ENCODE measurements at regions not wholly inside any gene's neighbourhood (a gene's known extent, or its start where the extent isn't known, plus 50 kb on each side); places are given as distances from the start of the nearest gene placed in this dataset.

- ATAC-seq (no peak), FAIRE-seq (no peak), DNase-seq (ENCODE audit: low read depth in 1 of 2, low spot score in 1 of 2) (no peak)
- WGBS (ENCODE audit: missing lambda C conversion rate): 33% methylated on average over 13 of the region's 14 CpGs
- no peak overlapping the region for H3K4me3 ChIP-seq
- ChIA-PET POLR2A (no interaction called here), CTCF (no interaction called here)
- no peak overlapping the region for H3K27ac ChIP-seq
- H3K9me3 ChIP-seq: peaks cover 64% of the 10 kb centered on the region
- no peaks in the 10 kb centered on the region for H3K4me1 ChIP-seq
- TF ChIP-seq, protein P1, sequence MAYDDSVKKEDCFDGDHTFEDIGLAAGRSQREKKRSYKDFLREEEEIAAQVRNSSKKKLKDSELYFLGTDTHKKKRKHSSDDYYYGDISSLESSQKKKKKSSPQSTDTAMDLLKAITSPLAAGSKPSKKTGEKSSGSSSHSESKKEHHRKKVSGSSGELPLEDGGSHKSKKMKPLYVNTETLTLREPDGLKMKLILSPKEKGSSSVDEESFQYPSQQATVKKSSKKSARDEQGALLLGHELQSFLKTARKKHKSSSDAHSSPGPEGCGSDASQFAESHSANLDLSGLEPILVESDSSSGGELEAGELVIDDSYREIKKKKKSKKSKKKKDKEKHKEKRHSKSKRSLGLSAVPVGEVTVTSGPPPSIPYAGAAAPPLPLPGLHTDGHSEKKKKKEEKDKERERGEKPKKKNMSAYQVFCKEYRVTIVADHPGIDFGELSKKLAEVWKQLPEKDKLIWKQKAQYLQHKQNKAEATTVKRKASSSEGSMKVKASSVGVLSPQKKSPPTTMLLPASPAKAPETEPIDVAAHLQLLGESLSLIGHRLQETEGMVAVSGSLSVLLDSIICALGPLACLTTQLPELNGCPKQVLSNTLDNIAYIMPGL (CRISPR knock-in tag; IDR thresholded peaks at IDR 0.05; ENCODE audit: borderline replicate concordance): no peak
- TF ChIP-seq KDM1A (IDR thresholded peaks at IDR 0.05; ENCODE audit: low read depth) (no peak), RNF2 (IDR thresholded peaks at IDR 0.05; ENCODE audit: borderline replicate concordance, low read depth) (no peak), CEBPB (IDR thresholded peaks at IDR 0.05) (no peak), ZFP36 (IDR thresholded peaks at IDR 0.05; ENCODE audit: borderline replicate concordance, partially characterized antibody) (no peak)
- TF ChIP-seq, protein P2, sequence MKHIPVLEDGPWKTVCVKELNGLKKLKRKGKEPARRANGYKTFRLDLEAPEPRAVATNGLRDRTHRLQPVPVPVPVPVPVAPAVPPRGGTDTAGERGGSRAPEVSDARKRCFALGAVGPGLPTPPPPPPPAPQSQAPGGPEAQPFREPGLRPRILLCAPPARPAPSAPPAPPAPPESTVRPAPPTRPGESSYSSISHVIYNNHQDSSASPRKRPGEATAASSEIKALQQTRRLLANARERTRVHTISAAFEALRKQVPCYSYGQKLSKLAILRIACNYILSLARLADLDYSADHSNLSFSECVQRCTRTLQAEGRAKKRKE (CRISPR knock-in tag; IDR thresholded peaks at IDR 0.05; ENCODE audit: low read depth): no peak
- H3K4me2 ChIP-seq: no peak overlapping the region
Measured at GRCh38 chr19:56971230-56971629, 130.7 kb upstream of the PEG3 start.

DNA sequence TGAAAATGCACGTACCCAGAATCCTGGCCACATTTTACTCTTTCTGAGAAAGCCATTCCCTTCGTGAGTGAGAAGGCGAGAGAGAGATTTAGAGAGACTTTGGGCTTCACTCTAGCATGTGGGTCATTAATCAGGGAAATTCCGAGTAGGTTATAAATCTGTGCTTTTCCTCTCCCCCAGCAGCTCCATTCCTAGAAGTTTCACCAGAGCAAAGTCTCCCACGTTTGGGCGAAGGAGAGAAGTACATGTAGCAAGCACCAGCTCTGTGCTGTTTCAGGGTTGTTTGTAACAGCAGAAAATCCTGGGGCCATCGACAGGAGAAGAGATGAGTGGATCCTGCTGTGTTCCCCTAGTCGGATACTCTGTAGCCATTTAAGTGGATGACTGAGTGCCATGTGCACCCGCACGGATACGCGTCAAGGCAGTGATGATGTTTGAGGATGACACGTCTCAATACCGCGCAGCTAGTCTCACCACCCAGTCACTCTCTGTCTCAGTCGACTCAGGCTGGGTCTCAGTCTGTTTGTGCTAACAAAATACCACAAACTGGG, 131.8 kb upstream of the PEG3 start:
- no peak for TF ChIP-seq EHF (CRISPR knock-in tag; IDR thresholded peaks at IDR 0.05)
- TF ChIP-seq, protein P1 (CRISPR knock-in tag; IDR thresholded peaks at IDR 0.05; ENCODE audit: borderline replicate concordance): no peak
- TF ChIP-seq KDM1A (IDR thresholded peaks at IDR 0.05; ENCODE audit: low read depth): no peak
- TF ChIP-seq MYC (IDR thresholded peaks at IDR 0.05; ENCODE audit: borderline replicate concordance, low read length): no peak
- no peak for TF ChIP-seq E2F6 (IDR thresholded peaks at IDR 0.05; ENCODE audit: borderline replicate concordance, low read depth)
- TF ChIP-seq BHLHE40 (IDR thresholded peaks at IDR 0.05; ENCODE audit: low read depth, low read length): no peak
- TF ChIP-seq, protein P3, sequence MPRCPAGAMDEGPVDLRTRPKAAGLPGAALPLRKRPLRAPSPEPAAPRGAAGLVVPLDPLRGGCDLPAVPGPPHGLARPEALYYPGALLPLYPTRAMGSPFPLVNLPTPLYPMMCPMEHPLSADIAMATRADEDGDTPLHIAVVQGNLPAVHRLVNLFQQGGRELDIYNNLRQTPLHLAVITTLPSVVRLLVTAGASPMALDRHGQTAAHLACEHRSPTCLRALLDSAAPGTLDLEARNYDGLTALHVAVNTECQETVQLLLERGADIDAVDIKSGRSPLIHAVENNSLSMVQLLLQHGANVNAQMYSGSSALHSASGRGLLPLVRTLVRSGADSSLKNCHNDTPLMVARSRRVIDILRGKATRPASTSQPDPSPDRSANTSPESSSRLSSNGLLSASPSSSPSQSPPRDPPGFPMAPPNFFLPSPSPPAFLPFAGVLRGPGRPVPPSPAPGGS (IDR thresholded peaks at IDR 0.05): no peak
- TF ChIP-seq NR3C1 (IDR thresholded peaks at IDR 0.05): no peak
- no peak for TF ChIP-seq FOXS1 (CRISPR knock-in tag; IDR thresholded peaks at IDR 0.05)
- no peak for TF ChIP-seq RARB (CRISPR knock-in tag; IDR thresholded peaks at IDR 0.05)
- no peak for TF ChIP-seq NPAS2 (CRISPR knock-in tag; IDR thresholded peaks at IDR 0.05; ENCODE audit: borderline replicate concordance)
- TF ChIP-seq SREBF2 (IDR thresholded peaks at IDR 0.05): no peak
- no peak for TF ChIP-seq RAD21 (conservative IDR thresholded peaks at IDR 0.05 in 1 of 2, IDR thresholded peaks at IDR 0.05 in 1 of 2)
- no peak for TF ChIP-seq POLR2AphosphoS2 (conservative IDR thresholded peaks at IDR 0.05; ENCODE audit: low read length)
- no peak for TF ChIP-seq ZFP36 (IDR thresholded peaks at IDR 0.05; ENCODE audit: borderline replicate concordance, partially characterized antibody)
- no peak for TF ChIP-seq JUNB (IDR thresholded peaks at IDR 0.05)
- TF ChIP-seq HES2 (IDR thresholded peaks at IDR 0.05): no peak
- H3K4me3 ChIP-seq: no peak overlapping the region
- H3K9me3 ChIP-seq: peaks cover 66% of the 10 kb centered on the region
- WGBS (ENCODE audit: missing lambda C conversion rate): 42% methylated on average over 16 of the region's 16 CpGs
- ATAC-seq: no peak
- H3K27ac ChIP-seq: no peak overlapping the region
- POLR2A ChIA-PET: no interaction called here
- CTCF ChIA-PET: no interaction called here
- no peak overlapping the region for H3K4me2 ChIP-seq
- H3K4me1 ChIP-seq: no peaks in the 10 kb centered on the region
- FAIRE-seq: no peak
- DNase-seq (ENCODE audit: low read depth in 1 of 2, low spot score in 1 of 2): no peak

Measured in A549 (cell line).